Immature natural killer cell (primary cell): ENCODE measurements at regions not wholly inside any gene's neighbourhood (a gene's known extent, or its start where the extent isn't known, plus 50 kb on each side); places are given as distances from the start of the nearest gene placed in this dataset.
A peak's percentile ranks its signal among the peaks of the same experiment; 100 is the strongest.
"Not testable (repeated sequence)": the region's sequence is repeated elsewhere in the genome, so short reads cannot be mapped to it uniquely, and the experiment has no call there.

Experiments
- DNase-seq, 3 donors: peaks; one replicate each; pipeline ENCODE4 v3.0.0; 2022; ENCODE audit warnings: mixed read lengths in 1 of 3
- H3K27ac Mint-ChIP-seq, 6 donors: one replicate each; pipeline ENCODE4 v1.8.0; 2020; ENCODE audit warnings: mixed read lengths in 6 of 6, mild to moderate bottlenecking in 5 of 6, inconsistent platforms in 4 of 6, moderate library complexity in 3 of 6
- H3K27me3 Mint-ChIP-seq, 3 donors: one replicate each; pipeline ENCODE4 v1.8.0; 2020 to 2021; ENCODE audit warnings: low read depth in 3 of 3, mild to moderate bottlenecking in 3 of 3, mixed read lengths in 3 of 3, moderate library complexity in 3 of 3, inconsistent platforms in 1 of 3
- H3K36me3 Mint-ChIP-seq, 3 donors: one replicate each; pipeline ENCODE4 v1.8.0; 2020; ENCODE audit warnings: mixed read lengths in 3 of 3, inconsistent platforms in 2 of 3, mild to moderate bottlenecking in 2 of 3
- H3K4me1 Mint-ChIP-seq, 2 donors: one replicate each; pipeline ENCODE4 v1.8.0; 2020; ENCODE audit warnings: inconsistent platforms in 2 of 2, mild to moderate bottlenecking in 2 of 2, mixed read lengths in 2 of 2, moderate library complexity in 1 of 2
- H3K4me3 Mint-ChIP-seq, 5 donors: one replicate each; pipeline ENCODE4 v1.8.0; 2020; ENCODE audit warnings: mild to moderate bottlenecking in 5 of 5, mixed read lengths in 5 of 5, inconsistent platforms in 3 of 5, moderate library complexity in 3 of 5
- H3K9me3 Mint-ChIP-seq, 6 donors: one replicate each; pipeline ENCODE4 v1.8.0; 2020; ENCODE audit warnings: mild to moderate bottlenecking in 6 of 6, mixed read lengths in 6 of 6, inconsistent platforms in 4 of 6, moderate library complexity in 3 of 6

DNA sequence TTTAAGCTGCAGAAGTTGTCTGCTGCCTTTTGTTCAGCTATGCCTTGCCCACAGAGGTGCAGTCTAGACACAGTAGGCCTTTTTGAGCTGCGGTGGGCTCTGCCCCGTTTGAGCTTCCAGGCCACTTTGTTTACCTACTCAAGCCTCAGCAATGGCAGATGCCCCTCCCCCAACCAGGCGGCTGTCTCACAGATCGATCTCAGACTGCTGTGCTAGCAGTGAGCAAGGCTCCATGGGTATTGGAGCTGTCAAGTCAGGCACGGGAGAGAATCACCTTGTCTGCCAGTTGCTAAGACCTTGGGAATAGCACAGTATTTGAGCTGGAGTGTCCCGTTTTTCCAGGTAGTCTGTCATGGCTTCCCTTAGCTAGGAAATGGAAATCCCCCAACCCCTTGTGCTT, 587.8 kb upstream of the CLINT1 start:
- H3K4me3 Mint-ChIP-seq, DNase-seq, H3K4me1 Mint-ChIP-seq, H3K36me3 Mint-ChIP-seq, H3K27me3 Mint-ChIP-seq, H3K27ac Mint-ChIP-seq: not testable (repeated sequence)
- peaks cover 5 to 16% (median 8%) of the 10 kb centered on the region in 6 donors for H3K9me3 Mint-ChIP-seq

DNA sequence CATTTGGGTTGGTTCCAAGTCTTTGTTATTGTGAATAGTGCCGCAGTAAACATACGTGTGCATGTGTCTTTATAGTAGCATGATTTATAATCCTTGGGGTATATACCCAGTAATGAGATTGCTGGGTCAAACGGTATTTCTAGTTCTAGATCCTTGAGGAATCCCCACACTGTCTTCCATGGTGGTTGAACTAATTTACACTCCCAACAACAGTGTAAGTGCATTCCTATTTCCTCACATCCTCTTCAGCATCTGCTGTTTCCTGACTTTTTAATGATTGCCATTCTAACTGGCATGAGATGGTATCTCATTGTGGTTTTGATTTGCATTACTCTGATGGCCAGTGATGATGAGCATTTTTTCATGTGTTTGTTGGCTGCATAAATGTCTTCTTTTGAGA, 580.3 kb upstream of the CLINT1 start:
- peaks cover 22 to 26% of the 10 kb centered on the region in 2 donors for H3K4me1 Mint-ChIP-seq
- DNase-seq, H3K27ac Mint-ChIP-seq, H3K27me3 Mint-ChIP-seq, H3K9me3 Mint-ChIP-seq, H3K36me3 Mint-ChIP-seq, H3K4me3 Mint-ChIP-seq: not testable (repeated sequence)

GRCh38 chr5:158436271-158437065, 577.5 kb upstream of the CLINT1 start:
- no peak overlapping the region for H3K27ac Mint-ChIP-seq
- H3K27me3 Mint-ChIP-seq: peaks cover 0 to 5% (median 0%) of the 10 kb centered on the region in 3 donors
- no peak for DNase-seq
- H3K4me1 Mint-ChIP-seq: peaks cover 29 to 40% of the 10 kb centered on the region in 2 donors
- H3K36me3 Mint-ChIP-seq: peaks cover 0 to 4% (median 0%) of the 10 kb centered on the region in 3 donors
- no peak overlapping the region for H3K4me3 Mint-ChIP-seq
- H3K9me3 Mint-ChIP-seq: peaks cover 0 to 6% (median 0%) of the 10 kb centered on the region in 6 donors

- Mint-ChIP-seq H3K4me3 (peak overlapping the region; percentile 4 to 75 (median 54)), H3K27me3 (peaks cover 0 to 3% (median 0%) of the 10 kb centered on the region in 3 donors), H3K4me1 (peaks cover 29 to 44% of the 10 kb centered on the region in 2 donors), H3K9me3 (peaks cover 0 to 2% (median 0%) of the 10 kb centered on the region in 6 donors), H3K36me3 (no peaks in the 10 kb centered on the region), H3K27ac (peak overlapping the region in 2 of 6 donors; percentile 17 to 45)
- peak; percentile 2 to 18 (median 16) for DNase-seq
Observed at GRCh38 chr5:158435161-158435616, 576.2 kb upstream of the CLINT1 start.

GRCh38 chr5:158434749-158435148, 575.8 kb upstream of the CLINT1 start:
- peak overlapping the region in 1 of 6 donors; percentile 45 for H3K27ac Mint-ChIP-seq
- H3K36me3 Mint-ChIP-seq: no peaks in the 10 kb centered on the region
- peaks cover 0 to 3% (median 0%) of the 10 kb centered on the region in 3 donors for H3K27me3 Mint-ChIP-seq
- peaks cover 0 to 2% (median 0%) of the 10 kb centered on the region in 6 donors for H3K9me3 Mint-ChIP-seq
- H3K4me1 Mint-ChIP-seq: peaks cover 29 to 44% of the 10 kb centered on the region in 2 donors
- H3K4me3 Mint-ChIP-seq: peak overlapping the region in 1 of 5 donors; percentile 75
- DNase-seq: no peak

DNA sequence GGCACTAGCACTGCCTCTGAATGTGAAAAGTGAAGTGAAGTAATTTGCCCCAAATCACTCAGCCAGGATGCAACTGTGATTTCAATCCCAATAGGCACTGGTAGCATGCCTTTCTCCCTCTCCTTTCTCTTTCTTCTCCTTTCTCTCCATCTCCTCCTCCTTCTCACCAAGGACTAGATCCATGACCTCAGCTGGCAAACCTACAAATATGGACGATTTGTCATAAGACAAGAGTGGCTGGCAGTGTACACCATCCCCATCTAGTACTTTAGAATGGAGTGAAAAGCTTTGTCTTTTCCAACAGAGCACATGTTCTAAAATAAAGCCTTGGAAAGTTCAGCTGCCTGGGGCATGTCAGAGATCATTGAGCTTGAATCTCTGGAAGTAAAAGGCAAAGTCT, 574.7 kb upstream of the CLINT1 start:
- Mint-ChIP-seq H3K4me3 (no peak overlapping the region), H3K27ac (no peak overlapping the region), H3K9me3 (peaks cover 0 to 2% (median 0%) of the 10 kb centered on the region in 6 donors), H3K36me3 (no peaks in the 10 kb centered on the region), H3K4me1 (peaks cover 29 to 44% of the 10 kb centered on the region in 2 donors), H3K27me3 (no peaks in the 10 kb centered on the region)
- no peak for DNase-seq

- no peak overlapping the region for H3K27ac Mint-ChIP-seq
- no peak overlapping the region for H3K4me3 Mint-ChIP-seq
- H3K9me3 Mint-ChIP-seq: no peaks in the 10 kb centered on the region
- no peaks in the 10 kb centered on the region for H3K36me3 Mint-ChIP-seq
- H3K27me3 Mint-ChIP-seq: no peaks in the 10 kb centered on the region
- peaks cover 27 to 39% of the 10 kb centered on the region in 2 donors for H3K4me1 Mint-ChIP-seq
- DNase-seq: no peak
Observed at GRCh38 chr5:158431369-158432029, 572.6 kb upstream of the CLINT1 start.

DNA sequence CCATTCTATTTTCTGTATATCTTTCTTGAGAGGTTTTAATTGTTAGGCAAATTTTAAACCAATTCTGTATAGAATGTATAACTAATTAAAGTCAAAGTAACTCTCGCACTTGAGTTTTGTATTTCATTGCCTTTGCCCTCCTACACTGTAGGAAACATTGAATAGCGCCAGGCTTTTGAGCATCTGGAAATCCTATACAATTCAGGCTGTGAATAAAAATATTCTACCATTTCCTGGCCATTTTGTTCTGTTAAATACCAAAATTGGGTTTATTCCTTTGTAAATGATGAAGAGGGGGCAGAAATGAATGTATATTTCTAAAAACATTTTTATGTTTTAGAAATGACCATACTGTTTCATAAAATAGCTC, 571.8 kb upstream of the CLINT1 start:
- no peak for DNase-seq
- no peak overlapping the region for H3K4me3 Mint-ChIP-seq
- H3K36me3 Mint-ChIP-seq: no peaks in the 10 kb centered on the region
- no peak overlapping the region for H3K27ac Mint-ChIP-seq
- peaks cover 20 to 32% of the 10 kb centered on the region in 2 donors for H3K4me1 Mint-ChIP-seq
- H3K9me3 Mint-ChIP-seq: no peaks in the 10 kb centered on the region
- peaks cover 0 to under 1% (median 0%) of the 10 kb centered on the region in 3 donors for H3K27me3 Mint-ChIP-seq

GRCh38 chr5:158430166-158430797, 571.3 kb upstream of the CLINT1 start:
- DNase-seq: no peak
- Mint-ChIP-seq H3K27me3 (peaks cover 0 to 2% (median 0%) of the 10 kb centered on the region in 3 donors), H3K4me1 (peaks cover 15 to 27% of the 10 kb centered on the region in 2 donors), H3K27ac (no peak overlapping the region), H3K4me3 (no peak overlapping the region), H3K9me3 (no peaks in the 10 kb centered on the region), H3K36me3 (no peaks in the 10 kb centered on the region)

DNA sequence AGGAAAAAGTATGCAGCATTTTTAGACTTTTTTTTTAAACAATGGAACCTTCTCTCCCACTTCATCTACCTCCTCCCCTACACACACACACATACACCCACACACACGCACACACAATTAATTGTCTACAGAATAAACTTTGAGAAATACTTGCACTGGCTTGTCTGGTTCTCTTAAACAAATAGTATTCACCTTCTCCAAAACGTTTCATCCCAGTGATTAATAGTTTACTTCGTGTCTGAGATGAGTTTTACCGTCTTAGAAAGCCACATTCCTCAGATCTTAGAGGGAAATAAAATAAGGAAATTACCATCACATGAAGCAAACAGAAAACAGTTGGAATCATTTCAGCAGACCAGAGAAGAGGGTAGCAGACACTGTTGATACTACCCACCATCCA, 570.6 kb upstream of the CLINT1 start:
- DNase-seq: no peak
- H3K27me3 Mint-ChIP-seq: peaks cover 0 to 2% (median 0%) of the 10 kb centered on the region in 3 donors
- H3K4me1 Mint-ChIP-seq: peaks cover 8 to 20% of the 10 kb centered on the region in 2 donors
- H3K9me3 Mint-ChIP-seq: no peaks in the 10 kb centered on the region
- no peak overlapping the region for H3K27ac Mint-ChIP-seq
- H3K4me3 Mint-ChIP-seq: no peak overlapping the region
- no peaks in the 10 kb centered on the region for H3K36me3 Mint-ChIP-seq

GRCh38 chr5:158423623-158424200, 564.8 kb upstream of the CLINT1 start:
- Mint-ChIP-seq H3K27ac (no peak overlapping the region), H3K4me1 (no peaks in the 10 kb centered on the region), H3K4me3 (no peak overlapping the region), H3K36me3 (peaks cover 0 to 2% (median 0%) of the 10 kb centered on the region in 3 donors), H3K9me3 (peaks cover 0 to 5% (median under 1%) of the 10 kb centered on the region in 6 donors), H3K27me3 (peaks cover 0 to 2% (median 0%) of the 10 kb centered on the region in 3 donors)
- no peak for DNase-seq

DNA sequence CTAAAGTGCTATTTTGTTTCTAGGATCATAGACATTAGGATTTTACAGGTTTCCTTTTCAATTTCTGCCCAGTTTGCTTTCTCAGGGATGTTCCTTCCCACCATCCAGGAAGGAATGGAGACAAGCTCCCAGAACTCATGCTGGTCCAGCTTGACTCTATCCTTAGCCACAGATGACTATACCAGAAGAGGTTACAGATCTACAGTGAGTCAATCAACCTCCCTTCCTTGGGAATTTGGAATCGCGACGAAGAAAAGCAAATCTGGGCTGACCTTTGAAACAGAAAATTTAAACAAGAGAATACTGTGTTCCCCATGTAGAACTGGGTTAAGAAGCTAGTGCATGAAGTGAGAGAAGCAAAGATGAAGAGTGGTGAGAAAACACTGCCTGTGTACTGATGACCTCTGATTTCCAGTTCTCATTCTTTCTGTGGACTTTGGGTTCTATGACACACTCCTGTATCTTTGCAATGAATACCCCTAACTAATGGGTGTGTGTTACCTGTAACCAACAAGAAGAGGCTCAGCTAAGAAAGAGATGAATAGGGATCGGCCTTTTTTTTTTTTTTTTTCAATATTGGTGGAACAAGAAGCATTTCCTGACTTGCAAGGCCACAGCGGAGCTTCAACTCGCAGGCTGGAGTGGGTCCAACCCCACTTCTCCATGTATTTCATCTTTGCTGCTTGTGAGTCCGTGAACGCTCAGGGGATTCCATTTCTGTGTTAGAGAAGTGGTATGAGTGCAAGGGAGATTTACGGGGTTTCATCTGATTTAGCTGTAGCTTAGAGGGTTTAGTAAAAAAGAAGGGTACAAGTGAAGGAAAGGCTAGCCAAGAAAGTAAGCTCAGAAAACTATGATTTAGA, 563.9 kb upstream of the CLINT1 start:
- Mint-ChIP-seq H3K9me3 (peaks cover 0 to 5% (median 2%) of the 10 kb centered on the region in 6 donors), H3K36me3 (peaks cover 0 to 2% (median 0%) of the 10 kb centered on the region in 3 donors), H3K4me1 (no peaks in the 10 kb centered on the region), H3K27ac (no peak overlapping the region), H3K4me3 (no peak overlapping the region), H3K27me3 (peaks cover 0 to 2% (median 0%) of the 10 kb centered on the region in 3 donors)
- DNase-seq: no peak

DNA sequence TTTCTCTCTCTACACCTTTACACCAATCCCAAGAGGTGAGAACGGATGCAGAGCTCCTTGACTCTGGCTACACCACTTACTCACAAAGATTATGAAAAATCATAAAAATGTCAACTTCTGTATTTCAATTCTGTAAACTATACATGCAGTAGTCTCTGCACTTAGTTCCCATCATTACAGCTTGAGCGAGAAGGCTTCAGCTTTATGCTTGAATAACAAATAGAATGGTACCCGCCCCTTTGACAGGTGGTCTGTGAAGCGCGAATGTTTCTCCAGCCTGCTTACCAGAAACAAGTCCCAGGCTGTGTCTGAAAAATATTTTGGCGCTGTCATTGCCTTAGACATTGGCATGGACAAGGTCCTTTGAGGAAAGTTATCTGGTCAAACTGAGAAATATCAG, 562.4 kb upstream of the CLINT1 start:
- peaks cover 0 to 5% (median 2%) of the 10 kb centered on the region in 6 donors for H3K9me3 Mint-ChIP-seq
- peaks cover 0 to 2% (median 0%) of the 10 kb centered on the region in 3 donors for H3K36me3 Mint-ChIP-seq
- H3K4me1 Mint-ChIP-seq: no peaks in the 10 kb centered on the region
- no peak overlapping the region for H3K4me3 Mint-ChIP-seq
- peaks cover 0 to 5% (median 0%) of the 10 kb centered on the region in 3 donors for H3K27me3 Mint-ChIP-seq
- H3K27ac Mint-ChIP-seq: no peak overlapping the region
- no peak for DNase-seq
